GM10266 (cell line): ENCODE measurements at regions not wholly inside any gene's neighbourhood (a gene's known extent, or its start where the extent isn't known, plus 50 kb on each side); places are given as distances from the start of the nearest gene placed in this dataset.
A peak's percentile ranks its signal among the peaks of the same experiment; 100 is the strongest.

ENCODE experiments used
- DNase-seq: peaks from one replicate; pipeline ENCODE4 v3.0.0; 2012; ENCODE audit errors: extremely low spot score
- TF ChIP-seq, protein P1 (sequence below): IDR thresholded peaks from 2 replicates; pipeline ENCODE4 v1.5.1; 2012; ENCODE audit warnings: mild to moderate bottlenecking, low read depth; ENCODE audit not compliant: control insufficient read depth, insufficient read depth; ENCODE audit errors: missing control alignments

DNA sequence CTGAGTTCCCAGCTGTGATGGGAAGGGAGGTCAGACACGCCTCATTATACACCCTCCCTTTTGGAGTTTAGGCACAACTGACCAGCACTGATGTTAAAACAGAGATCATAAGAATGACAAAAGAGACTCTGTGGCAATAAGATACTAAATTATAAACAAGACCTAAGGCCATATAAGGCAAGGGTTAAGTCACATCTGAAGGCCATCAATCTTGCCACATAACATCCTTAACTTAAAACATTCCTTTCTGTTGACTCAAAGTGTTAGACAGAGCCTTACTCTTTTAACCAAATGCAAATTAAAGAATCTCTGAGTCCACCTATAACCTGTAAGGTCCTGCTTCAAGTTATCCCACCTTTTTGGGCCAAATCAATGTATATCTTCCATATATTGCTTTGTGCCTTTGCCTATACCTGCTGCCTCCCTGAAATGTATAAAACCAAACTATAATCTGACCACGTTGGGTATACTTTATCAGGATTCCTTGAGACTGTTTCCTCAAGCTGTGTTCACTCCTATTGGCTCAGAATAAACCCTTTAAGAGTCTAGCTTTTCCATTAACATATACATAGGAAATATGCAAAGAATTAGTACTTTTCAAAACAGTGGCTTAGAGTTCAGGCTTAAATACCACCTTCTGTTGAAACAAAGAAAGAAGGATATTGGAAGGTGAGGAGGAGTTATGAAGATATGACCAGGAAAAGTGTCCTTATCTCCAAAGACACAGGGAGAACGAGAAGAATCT, 214.4 kb upstream of the PPP1R2C start:
- TF ChIP-seq, protein P1, sequence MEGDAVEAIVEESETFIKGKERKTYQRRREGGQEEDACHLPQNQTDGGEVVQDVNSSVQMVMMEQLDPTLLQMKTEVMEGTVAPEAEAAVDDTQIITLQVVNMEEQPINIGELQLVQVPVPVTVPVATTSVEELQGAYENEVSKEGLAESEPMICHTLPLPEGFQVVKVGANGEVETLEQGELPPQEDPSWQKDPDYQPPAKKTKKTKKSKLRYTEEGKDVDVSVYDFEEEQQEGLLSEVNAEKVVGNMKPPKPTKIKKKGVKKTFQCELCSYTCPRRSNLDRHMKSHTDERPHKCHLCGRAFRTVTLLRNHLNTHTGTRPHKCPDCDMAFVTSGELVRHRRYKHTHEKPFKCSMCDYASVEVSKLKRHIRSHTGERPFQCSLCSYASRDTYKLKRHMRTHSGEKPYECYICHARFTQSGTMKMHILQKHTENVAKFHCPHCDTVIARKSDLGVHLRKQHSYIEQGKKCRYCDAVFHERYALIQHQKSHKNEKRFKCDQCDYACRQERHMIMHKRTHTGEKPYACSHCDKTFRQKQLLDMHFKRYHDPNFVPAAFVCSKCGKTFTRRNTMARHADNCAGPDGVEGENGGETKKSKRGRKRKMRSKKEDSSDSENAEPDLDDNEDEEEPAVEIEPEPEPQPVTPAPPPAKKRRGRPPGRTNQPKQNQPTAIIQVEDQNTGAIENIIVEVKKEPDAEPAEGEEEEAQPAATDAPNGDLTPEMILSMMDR = no peak
- DNase-seq = no peak

DNA sequence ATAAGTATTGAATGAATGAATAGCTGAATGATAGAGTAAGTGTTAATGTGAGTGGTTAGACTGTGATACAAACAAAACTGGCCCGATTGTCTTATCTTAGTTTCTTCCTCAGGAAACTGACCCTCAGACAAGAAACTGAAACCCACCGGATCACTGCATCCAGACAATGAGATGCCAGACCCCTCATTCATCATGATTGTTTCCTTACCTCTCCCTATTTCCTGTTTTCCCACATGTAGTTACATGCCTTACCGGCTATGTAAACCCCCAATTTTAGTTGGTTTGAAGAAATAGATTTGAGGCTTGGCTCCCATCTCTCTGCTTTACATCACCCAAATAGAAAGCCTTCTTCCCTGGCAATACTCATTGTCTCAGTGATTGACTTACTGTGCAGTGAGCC, 218.9 kb upstream of the PPP1R2C start:
- TF ChIP-seq, protein P1 = no peak
- DNase-seq = no peak

DNA sequence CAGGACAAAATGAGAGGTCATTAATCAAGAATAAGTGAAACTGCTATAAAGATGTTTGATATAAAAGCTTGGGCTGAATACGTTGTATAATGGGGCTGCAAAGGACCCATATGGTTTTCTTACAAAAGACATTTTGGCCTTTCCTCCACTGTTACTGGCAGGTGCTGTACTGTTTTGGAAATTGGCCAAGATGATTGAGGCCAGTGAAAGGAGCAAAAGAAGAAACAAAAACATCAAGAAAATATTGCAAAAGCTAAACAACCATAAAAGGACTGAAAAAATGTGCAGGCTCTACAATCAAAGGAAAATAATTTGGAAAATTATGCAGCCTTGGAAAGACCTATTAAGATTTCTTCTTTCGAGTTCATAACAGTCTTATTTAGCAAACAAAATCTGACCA, 222.2 kb upstream of the PPP1R2C start:
- TF ChIP-seq, protein P1 = no peak
- DNase-seq = no peak

DNA sequence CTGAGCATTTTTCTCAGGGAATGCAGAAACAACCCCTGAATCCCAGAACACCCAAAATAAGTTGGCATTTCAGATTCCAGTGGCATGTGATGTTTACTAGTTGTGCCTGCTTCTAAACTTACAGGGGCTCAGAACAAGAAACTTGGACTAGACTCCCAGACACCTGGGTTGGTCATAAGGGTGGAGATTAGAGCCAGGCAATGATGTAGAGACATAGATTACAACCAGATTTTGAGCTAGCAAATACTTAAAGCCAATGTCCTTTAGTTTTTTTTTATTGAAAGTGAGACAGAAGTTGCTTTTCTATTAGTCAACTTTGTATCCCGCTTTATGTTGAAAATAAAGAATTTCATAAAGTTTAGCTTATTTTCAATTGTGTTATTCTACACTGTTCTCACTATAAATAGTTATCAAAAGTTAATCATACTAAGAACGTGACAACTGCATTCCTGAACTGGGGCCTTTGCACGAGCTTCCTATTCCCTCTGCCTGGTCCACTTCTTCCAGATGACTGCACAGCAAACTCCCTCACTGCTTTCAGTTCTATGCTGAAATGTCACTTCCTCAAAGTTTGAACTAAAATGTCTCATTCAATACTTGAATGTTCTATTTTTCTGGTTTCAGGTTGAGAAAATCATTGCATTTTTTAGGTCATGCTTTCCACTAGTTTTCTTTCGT, 224.7 kb upstream of the PPP1R2C start:
- TF ChIP-seq, protein P1 = no peak
- DNase-seq = peak; percentile 5

DNA sequence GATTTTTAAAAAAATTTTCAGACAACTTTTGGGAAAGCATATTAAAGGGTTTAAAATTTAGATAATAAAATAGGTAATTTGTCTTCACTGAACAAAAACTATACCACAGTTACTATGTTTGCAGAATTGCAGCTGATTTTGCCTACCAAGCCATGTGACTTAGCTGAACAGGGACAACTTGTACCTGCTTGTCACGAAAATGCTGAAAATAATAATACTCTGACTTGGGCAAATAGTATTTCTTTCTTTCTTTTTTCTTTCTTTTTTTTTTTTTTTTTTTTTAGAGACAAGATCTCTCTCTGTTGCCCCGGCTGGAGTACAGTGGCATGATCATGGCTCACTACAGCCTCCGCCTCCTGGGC, 225.2 kb upstream of the PPP1R2C start:
- TF ChIP-seq, protein P1 = no peak

DNA sequence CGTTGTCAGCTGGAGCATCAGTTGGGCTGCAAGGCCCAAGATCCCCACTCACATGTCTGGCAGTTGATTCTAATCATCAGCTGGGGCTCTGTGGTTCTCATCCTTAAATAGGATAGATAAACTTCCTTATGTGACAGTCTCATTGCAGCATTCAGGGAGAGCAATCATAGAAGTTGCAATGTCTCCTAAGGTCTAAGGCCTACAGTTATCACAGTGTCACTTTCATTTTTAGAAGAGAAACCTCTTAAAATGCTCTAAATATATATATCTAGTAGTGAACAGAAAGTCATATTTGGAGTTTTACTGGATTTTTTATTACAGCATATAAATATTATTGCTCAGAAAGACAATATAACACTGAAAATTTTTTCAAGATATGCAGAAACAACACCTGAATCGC, 226.0 kb upstream of the PPP1R2C start:
- TF ChIP-seq, protein P1 = no peak
- DNase-seq = no peak

More for the DNA sequence above, 225.2 kb upstream of the PPP1R2C start:
- DNase-seq = no peak

DNA sequence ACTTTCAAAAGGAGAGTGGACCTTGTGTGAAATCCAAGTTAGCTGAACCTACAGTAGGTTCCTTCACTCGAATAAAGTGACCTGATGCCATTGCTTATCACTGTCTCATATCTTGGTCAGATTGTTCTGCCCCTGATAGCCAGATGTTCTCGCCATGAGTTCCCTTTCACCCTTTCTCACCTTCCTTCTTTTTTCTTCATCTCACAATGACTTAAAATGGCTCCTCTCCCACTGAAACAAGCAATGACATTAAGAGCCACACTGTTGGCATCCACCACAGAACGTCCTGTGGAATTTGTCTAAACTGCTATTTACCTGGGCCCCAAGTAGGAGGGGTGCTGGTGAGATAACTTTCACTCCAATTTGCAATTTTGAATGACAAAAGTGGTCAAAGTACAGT, 227.6 kb upstream of the PPP1R2C start:
- TF ChIP-seq, protein P1 = no peak
- no peak for DNase-seq
